NCI-H2081 (cell line): ENCODE measurements at regions not wholly inside any gene's neighbourhood (a gene's known extent, or its start where the extent isn't known, plus 50 kb on each side); places are given as distances from the start of the nearest gene placed in this dataset.

Experiments used
- DNase-seq, 2 experiments: peaks; one replicate each; lab custom pipeline; 2025; lab: John Stamatoyannopoulos, UW

DNA sequence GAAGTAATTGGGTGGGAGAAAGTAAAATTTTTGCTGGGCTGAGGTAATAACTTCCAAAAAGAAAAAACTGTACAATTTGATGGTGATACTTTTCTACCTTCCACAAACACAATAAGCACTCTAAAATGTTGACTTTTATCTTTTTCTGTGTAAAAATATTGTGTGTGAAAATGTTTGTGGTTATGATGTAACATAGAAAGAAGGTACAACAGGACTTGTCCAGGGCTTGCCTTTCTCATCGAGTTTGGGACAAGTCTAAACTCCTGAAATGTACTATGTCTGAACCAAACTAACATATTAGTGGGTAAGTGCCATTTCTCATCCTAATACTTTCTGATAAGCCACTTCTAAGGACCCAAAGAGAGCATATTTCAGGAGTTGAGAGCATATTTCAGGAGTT, 174.2 kb upstream of the PDGFD start:
- no peak for DNase-seq

DNA sequence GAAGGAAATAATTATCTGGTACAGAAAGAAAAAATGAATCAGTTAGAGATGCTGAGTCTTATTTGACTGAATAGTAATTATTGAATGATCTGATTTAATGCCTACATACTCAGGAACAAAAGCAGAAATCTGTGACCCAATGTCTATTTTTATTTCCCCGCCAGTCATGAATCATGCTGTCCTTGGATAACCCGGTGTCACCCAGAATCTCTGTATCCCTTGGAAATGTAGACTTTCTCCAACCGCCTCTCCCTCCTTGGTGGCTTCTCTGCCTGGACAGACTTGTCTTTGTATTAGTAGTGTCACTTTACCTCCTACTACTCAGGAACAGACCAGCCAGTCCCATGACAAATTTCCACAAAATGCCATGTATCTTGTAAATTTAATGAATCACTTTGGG, 173.3 kb upstream of the PDGFD start:
- no peak for DNase-seq

DNA sequence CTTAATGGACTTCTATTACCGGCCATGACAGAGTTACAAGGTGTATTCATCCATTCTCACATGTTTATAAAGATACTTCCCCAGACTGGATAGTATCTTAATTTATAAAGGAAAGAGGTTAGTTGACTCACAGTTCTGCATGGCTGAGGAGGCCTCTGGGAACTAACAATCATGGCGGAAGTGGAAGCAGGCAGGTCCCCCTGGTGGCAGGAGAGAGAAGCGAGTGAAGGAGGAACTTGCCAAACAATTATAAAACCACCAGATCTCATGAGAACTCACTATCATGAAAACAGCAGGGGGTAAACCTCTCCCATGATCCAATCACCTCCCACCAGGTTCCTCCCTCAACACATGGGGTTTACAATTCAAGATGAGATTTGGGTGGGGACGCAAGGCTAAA, 170.0 kb upstream of the PDGFD start:
- DNase-seq, result no peak

DNA sequence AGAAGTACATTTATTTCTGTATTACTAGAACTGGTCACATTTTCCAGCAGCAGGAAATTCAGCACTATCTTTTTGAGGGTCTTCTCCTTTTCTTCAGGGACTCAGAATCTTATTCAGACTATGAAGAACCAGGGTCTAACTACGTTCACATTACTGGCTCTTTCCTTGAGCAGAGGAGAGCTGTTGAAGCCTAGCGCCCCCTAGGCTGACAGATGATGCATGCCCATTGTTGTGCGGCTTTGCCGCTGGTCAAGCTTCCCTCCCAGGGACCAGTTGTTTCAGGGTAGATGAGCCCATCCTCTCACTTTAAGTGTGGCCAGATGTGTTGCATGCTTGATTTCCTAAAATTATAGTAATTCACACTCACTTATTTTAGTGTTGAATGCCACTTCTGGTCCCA, 168.2 kb upstream of the PDGFD start:
- no peak for DNase-seq

DNA sequence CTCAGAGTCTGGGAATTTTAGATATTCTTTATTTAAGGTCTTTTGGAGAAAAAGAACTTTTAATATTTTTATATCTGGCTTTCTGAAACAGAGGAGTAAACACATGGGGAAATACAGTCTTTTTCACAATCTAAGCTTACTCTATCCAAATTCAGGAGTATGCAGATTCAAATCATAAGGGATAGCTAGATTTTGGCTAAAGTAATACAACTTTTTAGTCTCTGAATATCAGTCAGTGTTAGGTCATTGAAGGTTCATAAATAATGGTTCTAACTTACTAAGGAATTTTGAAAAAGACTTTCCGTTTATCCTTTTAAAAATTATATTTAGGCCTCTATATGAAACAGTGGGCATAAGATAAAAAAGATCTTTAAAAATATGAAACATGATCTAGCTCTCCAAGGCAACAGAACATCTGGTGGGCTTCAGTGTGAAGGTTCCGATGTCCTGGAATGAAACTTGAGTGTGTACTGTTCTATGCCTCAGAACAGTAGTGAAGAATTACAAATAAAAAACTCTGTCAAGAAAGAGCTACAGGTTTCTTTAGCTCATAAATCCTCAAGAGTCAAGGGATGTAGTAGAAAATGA, 165.2 kb upstream of the PDGFD start:
- no peak for DNase-seq

DNA sequence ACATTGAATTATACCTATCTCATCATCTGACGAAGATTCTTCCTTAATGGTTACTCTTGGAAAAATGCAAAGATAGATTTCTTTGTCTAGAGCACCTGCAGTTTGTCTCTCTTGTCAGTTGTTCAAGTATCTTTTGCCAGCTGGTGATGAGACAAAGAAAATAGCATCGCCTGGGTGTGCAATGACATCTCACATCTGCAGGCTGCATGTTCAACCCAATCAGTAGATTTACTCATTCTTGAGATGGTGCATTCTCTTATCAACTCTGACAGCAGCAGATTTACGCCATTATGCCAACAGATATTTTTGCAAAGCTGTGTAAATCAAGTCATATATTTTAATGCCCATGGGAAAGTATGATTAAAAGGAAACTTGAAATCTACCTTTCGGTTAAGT, 164.6 kb upstream of the PDGFD start:
- no peak for DNase-seq

DNA sequence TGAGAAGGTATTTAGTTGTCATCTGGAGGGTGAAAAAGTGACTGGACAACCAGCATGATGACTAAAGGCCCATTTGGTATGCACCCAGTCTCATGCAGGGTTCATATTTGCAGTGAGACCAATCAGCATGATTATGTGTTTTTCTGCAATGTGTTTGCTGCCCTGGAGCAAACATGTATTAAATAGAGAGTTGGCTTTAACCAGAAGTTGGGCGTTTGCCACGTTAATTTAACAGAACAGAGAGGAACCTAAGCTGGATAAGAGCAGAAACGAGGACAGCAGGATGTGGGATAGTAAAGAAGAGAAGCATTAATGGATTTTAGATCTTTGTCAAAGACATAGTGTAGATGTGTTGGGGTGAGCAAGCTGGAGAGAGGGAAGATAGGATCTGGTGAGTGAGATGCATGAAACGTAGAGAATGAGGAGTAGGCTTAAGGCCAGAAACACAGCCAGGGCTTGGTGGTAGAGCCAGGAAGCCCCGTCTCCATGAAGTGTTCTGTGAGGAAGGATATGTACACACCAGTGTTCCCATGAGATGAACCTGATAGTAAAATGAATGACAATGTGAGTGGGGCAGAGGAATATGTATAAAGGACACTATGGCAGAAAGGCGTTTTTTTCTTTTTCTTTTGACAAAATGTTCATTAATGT, 164.0 kb upstream of the PDGFD start:
- peak; percentile 54 to 77 for DNase-seq

DNA sequence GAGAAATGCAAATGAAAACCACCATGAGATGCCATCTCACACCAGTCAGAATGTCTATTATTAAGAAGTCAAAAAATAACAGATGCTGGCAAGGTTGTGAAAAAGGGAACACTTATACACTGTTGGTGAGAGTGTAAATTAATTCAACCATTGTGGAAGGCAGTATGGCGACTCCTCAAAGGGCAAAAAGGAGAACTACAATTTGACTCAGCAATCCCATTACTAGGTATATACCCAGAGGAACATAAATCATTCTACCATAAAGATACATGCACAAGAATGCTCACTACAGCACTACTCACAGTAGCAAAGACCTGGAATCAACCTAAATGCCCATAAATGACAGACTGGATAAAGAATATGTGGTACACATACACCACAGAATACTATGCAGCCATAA, 161.1 kb upstream of the PDGFD start:
- DNase-seq, result no peak

DNA sequence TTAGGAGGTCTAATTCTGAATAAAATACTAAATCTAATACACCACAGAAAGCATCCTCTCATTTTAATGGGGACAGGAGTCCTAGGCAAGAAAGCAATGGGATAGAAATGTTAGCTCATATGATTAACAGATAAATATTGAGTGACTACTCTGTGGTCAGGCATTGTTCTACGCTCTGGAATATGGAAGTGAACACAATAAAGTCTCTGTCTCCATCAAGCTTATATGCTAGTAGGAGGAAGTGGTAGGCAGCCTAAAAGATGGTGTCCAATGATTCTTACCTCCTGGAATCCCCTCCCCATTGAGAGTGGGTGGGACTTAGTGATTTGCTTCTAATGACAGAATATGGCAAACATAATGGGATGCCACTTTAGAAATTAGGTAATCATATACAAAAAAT, 160.3 kb upstream of the PDGFD start:
- DNase-seq, result no peak

DNA sequence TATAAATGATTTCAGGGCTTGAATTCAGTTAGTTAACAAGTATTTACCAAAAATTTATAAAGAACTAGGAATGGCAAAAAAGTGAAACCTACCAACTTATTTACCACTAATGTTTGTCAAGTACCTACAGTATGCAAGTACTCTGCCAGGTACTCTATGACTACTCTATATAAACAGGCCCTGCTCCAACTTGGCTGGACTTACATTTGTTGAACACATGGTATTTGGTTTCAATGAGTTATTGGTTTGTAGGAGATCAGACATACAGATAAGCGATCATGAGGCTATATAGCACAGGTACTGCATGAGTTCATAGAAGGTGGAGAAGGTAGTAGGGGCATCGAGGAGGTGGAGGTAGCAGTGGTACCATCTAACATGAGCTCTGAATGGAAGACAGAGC, 159.9 kb upstream of the PDGFD start:
- DNase-seq, result no peak

DNA sequence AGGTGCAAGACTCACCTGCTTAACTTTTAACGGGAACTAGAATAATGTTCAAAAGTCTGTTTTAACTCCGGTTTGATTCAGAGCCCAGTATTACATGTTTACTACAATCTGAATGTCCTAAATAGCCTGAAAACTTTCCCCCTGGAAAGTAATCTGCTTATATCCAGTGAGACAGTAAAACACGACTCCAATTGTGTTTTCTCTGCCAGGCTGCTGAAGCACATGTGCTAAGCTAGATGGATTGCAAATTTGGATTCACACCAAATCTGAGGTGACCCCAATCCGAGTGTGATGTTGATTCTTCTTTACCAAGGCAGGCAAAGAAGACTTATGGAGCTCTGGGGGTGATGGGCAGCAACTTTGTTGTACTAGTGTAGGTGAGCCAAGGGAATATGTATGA, 158.7 kb upstream of the PDGFD start:
- no peak for DNase-seq

DNA sequence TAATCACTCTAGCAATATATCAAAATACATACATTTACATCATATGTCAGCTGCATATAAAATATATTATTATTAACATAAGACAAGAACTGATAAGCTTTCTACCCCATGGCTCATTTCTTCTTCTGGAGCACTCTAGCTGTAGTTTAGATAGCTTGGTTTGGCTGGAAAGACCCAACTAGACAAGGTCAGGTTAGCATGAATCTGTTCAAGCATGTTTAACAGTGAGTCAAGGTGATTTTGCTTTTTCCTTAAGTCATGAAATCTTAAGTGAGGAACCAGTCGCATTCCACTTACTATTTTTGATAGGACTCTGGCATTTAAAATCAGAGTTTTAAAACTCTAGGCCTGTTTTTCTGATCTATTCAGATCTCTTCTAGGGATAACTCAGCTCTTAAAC, 157.0 kb upstream of the PDGFD start:
- DNase-seq, result no peak

DNA sequence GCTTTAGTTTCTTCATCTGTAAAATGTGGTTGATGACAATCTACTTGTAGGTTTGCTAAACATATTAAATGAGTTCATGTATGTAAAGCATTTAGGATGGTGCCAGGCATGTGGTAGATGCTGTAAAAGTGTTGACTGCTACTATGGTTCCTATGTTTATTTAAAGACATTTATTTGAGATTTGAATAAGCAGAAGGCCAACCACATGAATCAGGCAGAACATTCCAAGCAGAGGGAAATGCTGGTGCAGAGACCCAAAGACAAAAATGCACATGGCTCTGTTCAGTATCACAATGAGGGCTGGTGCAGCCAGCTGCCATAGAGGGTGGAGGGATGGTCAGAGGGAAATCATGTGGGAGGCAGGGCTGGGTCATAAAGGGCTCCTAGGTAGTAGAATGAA, 156.2 kb upstream of the PDGFD start:
- DNase-seq, result no peak

DNA sequence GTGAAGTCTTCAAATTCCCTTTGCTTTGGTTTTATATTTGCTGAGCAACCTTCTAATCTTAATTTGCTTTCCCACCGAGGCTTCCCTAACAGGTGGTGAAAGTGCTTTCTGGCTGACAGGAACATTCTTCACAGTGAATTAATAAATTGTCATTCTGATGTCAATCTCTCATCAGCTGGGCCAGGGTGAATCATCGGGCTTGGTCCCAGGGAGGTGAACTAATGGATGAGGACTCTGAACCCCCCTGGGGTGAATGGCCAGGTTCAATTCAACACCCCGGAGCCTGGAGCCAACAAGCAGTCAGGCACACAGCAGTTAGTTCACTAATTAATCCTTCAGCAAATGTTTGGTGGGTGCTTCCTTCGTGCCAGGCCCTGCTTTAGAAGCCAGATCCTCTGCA, 155.4 kb upstream of the PDGFD start:
- peak in 1 of 2 experiments; percentile 2 for DNase-seq

DNA sequence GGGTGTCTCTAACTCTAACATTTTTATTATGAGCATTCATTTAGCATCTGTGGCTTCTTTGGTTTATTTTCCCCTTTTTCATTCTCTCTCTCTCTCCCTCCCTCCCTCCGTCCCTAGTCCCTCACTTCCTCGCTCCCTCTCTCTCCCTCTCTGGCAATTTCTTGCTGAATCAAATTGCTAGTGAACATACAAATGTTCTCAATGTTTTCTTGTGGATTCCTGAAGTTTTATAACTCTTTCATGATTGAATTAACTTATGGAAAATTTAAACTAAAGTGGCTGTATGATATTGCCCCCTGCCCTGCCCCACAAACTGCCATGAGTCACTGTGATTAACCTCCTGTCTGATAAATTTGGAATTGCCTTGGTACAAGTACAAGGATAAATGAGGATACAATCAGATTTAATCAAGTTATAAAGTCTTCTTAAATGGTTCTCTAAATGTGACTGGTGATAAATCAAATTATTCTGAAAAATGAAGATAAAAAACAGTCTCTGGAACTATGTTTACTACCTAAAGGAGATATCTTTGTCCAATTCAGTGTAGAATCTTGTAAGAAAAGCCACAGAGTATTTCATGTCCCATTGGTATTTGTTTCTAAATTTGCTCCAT, 143.0 kb upstream of the PDGFD start:
- DNase-seq, result no peak

DNA sequence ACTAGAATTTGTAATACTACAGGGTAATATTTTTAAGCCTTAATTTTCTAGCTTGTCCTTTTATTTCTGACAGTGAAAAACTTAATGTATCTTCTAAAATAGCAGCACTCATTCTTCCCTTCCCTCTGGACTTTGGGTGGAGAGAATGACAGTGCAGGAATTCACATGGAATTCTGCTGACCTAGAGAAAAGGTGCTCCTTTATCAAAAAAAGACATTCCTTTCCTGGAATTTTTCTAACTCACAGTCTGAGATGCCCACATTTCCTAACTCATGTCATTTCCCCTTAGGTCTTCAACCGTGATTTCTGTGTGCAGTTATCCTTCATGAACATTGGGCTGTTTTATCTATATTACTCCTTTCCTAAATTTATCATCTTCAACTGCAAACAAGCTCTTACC, 137.8 kb upstream of the PDGFD start:
- no peak for DNase-seq

DNA sequence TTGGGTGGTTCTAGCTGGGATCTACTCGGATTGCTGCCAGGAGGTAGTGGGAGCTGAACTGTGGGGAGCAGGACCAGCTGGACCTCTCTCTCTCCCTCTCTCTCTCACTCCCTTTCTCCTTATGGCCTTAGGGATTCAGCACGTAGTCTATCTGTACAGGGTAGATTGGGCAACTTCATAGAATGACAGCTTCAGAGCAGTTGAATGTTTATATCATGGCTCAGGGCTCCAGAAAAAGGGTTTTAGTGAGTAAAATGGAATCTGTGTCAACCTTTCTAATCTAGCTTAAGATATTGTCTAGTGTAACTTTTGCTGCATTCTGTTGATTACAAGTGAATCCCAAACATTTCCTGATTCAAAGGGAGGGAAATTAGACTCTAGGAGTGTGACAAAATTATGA, 127.7 kb upstream of the PDGFD start:
- DNase-seq, result no peak

DNA sequence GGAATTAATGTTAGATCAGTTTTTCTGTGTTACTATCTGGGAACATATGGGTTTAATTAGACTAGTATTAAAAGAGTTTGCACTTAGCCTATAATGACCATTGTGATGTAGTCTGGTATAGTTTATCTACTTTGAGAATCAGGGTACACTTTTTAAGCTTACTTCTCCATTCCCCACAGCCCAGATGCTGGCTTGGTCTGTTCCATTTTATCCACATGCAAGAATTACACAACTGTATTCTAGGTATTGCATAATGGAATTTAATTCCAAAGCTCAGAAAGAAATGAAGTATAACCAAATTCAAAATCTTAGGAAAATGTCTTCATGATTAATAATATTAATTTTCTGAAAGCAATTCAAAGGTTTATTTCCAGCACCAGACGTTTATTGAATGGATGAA, 122.2 kb upstream of the PDGFD start:
- DNase-seq, result no peak

DNA sequence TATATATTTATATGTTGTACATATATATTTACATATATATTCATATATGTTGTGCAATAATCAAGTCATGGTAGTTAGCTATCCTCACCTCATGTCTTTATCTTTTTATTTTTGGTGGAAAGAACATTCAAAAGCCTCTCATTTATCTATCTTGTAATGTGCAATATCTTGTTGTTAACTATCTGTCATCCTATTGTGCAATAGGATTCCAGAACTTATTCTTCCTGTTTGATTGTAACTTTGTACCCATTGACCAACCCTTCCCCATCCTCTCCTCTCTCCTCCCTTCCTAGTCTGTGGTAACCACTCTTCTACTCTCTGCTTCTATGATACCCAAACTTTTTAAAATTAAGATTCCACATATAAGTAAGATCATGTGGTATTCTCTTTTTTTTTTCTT, 115.6 kb upstream of the PDGFD start:
- DNase-seq, result no peak

DNA sequence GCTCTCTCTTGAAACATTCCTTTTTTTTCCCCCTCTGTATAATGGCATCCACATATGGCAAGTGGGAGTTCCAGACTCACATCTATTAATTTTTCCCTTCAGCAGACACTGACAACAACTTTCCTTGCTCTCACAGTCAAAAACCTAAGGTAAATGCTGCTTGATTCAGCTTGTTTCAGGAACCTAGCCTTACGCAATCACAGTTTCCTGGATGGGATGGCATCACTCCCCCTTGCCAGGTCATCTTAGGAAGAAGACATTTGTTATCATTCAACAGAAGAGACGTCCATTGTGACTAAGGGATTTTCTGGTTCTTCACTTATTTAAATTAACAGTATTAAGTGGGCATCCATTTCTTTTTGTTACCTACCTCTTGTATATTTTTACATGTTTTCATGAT, 112.0 kb upstream of the PDGFD start:
- DNase-seq, result no peak

DNA sequence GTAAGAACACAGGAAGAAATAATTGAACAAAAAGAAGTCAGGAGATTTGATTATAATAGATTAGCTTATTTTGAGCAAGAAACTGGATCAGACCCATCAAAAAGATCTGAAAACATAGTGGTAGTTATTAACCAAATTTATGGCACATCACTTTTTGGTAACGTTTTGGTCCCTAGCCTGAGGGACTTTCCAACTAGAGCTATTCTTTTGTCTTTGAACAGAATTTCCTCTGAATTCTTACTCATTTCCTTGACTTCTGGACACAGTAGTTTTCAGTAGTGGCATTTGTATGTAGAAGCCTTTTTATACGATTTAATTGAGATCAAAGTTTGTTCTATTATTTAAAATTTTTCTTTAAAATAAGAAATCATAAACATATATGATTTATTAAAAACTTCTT, 96.5 kb upstream of the PDGFD start:
- no peak for DNase-seq

DNA sequence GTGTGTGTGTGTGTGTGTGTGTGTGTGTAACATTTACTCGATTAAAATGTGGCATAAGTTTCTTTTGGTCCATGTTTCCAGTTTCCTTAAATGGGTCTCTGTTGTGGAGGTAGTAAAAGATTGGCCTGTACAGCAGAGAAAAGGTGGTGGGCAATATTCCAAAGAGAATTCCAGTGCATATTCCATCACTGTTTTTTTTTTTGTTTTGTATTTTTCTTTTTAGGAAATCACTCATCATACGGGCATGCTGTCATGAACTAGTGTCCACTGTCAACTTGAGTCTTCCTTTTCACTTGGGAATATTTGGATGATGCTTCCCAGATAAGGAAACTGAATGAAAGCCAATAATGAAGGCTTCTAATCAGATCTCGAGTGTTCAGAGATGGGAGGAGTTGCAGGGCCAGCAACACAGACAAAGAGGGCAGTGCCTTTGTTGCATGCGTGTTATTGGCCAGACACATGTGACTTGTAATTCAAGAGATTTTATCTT, 95.2 kb upstream of the PDGFD start:
- no peak for DNase-seq

DNA sequence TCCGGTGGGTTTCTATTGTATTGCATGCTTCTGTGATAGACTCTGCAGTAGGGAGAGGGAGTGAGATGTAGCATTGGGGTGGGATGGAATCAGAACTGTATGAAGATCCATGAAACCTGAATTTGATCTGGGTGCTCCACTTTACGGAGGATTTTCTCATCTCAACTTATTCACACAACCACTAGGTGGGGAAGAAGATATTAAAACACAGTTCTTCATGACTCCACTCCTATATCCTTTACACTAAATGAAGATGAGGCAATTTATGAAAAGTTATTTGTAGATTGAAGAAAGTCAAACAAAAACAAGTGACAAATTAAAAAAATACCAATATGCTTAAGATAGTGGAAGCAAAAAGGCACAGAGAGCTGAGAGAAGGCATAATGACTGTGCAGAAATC, 92.6 kb upstream of the PDGFD start:
- DNase-seq, result peak in 1 of 2 experiments; percentile 16

DNA sequence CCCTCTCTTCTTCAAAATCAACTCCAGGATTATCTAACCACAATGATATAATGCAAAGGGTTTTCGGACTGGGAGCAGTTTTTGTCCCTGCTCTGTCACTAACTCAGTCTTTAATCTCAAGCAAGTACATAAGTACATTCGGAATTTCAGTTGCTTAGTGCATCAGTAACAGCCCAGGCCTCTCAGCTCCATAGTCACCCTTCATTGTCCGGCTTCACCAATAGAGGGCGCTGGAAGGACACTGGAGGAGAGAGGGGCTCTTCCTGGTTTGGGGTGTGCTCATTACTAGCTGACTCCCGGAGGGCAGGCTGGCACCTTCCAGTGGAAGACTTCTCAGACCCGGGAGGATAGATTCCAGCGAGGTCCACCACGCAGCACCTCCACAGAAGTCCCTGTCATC, 90.4 kb upstream of the PDGFD start:
- peak; percentile 47 to 58 for DNase-seq
